HEK293 (cell line): ENCODE measurements at regions not wholly inside any gene's neighbourhood (a gene's known extent, or its start where the extent isn't known, plus 50 kb on each side); places are given as distances from the start of the nearest gene placed in this dataset.

ENCODE experiments used
- CTCF ChIA-PET: fragments of 350-600 bp; formaldehyde crosslinking; extraction: SDS; loops from one replicate; lab custom pipeline; 2021; ENCODE audit warnings: antibody characterized with exemption; lab: Yijun Ruan, JAX
- POLR2A ChIA-PET: fragments of 300-600 bp; formaldehyde crosslinking; extraction: SDS; loops from one replicate; lab custom pipeline; 2020; ENCODE audit warnings: antibody characterized with exemption, inconsistent platforms; lab: Yijun Ruan, JAX
- H3K27ac ChIP-seq: fragments of 200-500 bp; sonication (Bioruptor generic); 2 replicates; pipeline ENCODE4 v1.5.1; 2014; ENCODE audit warnings: low read depth, low read length, control low read depth, inconsistent platforms; ENCODE audit errors: extremely low read depth
- H3K36me3 ChIP-seq, 2 experiments: fragments of 200-500 bp in 1 of 2; sonication (Bioruptor generic) in 1 of 2; 1 replicate in 1 of 2; 2 replicates in 1 of 2; pipeline ENCODE4 v1.5.1; 2014 to 2017; ENCODE audit warnings: inconsistent platforms in 2 of 2, low read length in 2 of 2; ENCODE audit not compliant: control insufficient read depth in 2 of 2, insufficient read depth in 1 of 2
- H3K4me1 ChIP-seq: fragments of 200-500 bp; sonication (Bioruptor generic); 2 replicates; pipeline ENCODE4 v1.5.1; 2014; ENCODE audit warnings: mild to moderate bottlenecking, low read length, inconsistent platforms; ENCODE audit not compliant: control insufficient read depth, insufficient read depth
- H3K4me3 ChIP-seq: 2 replicates; pipeline ENCODE4 v1.5.1; 2011; ENCODE audit warnings: low read depth, mild to moderate bottlenecking, control low read depth, low read length, moderate library complexity
- H3K9me3 ChIP-seq: fragments of 200-500 bp; sonication (Bioruptor generic); 2 replicates; pipeline ENCODE4 v1.5.1; 2014; ENCODE audit warnings: low read depth, low read length, inconsistent platforms; ENCODE audit not compliant: control insufficient read depth, insufficient read depth
- GLIS1 ChIP-seq: fragments of 450-650 bp; formaldehyde crosslinking; IDR thresholded peaks from 2 replicates; pipeline ENCODE4 v1.5.1; 2016; ENCODE audit warnings: missing biosample characterization, missing genetic modification characterization
- GLIS2 ChIP-seq: fragments of 450-650 bp; formaldehyde crosslinking; IDR thresholded peaks from 2 replicates; pipeline ENCODE4 v1.5.1; 2016; ENCODE audit warnings: missing biosample characterization, missing genetic modification characterization
- HOXD13 ChIP-seq: sonication (generic); formaldehyde crosslinking; IDR thresholded peaks from 2 replicates; pipeline ENCODE4 v1.8.0; 2022; ENCODE audit warnings: missing genetic modification reagents, borderline replicate concordance
- IKZF3 ChIP-seq: fragments of 450-650 bp; IDR thresholded peaks from 2 replicates; pipeline ENCODE4 v1.5.0; 2018; ENCODE audit warnings: missing biosample characterization, mild to moderate bottlenecking, missing genetic modification characterization, moderate library complexity
- KLF10 ChIP-seq: fragments of 450-650 bp; IDR thresholded peaks from 2 replicates; pipeline ENCODE4 v1.5.1; 2018; ENCODE audit warnings: missing biosample characterization, mild to moderate bottlenecking, missing genetic modification characterization
- MEIS1 ChIP-seq: sonication (generic); formaldehyde crosslinking; IDR thresholded peaks from 2 replicates; pipeline ENCODE4 v1.8.1; 2022; ENCODE audit warnings: missing genetic modification reagents, mild to moderate bottlenecking, borderline replicate concordance
- TRIM28 ChIP-seq: IDR thresholded peaks from 2 replicates; pipeline ENCODE4 v1.6.1; 2011; ENCODE audit warnings: low read length, control low read depth, borderline replicate concordance
- ZBTB17 ChIP-seq: fragments of 450-650 bp; formaldehyde crosslinking; IDR thresholded peaks from 2 replicates; pipeline ENCODE4 v1.5.1; 2016; ENCODE audit warnings: missing biosample characterization, missing genetic modification characterization
- ZBTB21 ChIP-seq: fragments of 450-650 bp; formaldehyde crosslinking; IDR thresholded peaks from 2 replicates; pipeline ENCODE4 v1.5.1; 2017; ENCODE audit warnings: missing biosample characterization, missing genetic modification characterization
- ZIC2 ChIP-seq: fragments of 450-650 bp; formaldehyde crosslinking; IDR thresholded peaks from 2 replicates; pipeline ENCODE4 v1.5.1; 2016; ENCODE audit warnings: missing biosample characterization, missing genetic modification characterization
- ZNF23 ChIP-seq: fragments of 450-650 bp; formaldehyde crosslinking; IDR thresholded peaks from 2 replicates; pipeline ENCODE4 v1.5.1; 2016; ENCODE audit warnings: missing biosample characterization, missing genetic modification characterization, borderline replicate concordance
- ZNF416 ChIP-seq: fragments of 450-650 bp; formaldehyde crosslinking; IDR thresholded peaks from 2 replicates; pipeline ENCODE4 v1.5.1; 2016; ENCODE audit warnings: missing biosample characterization, missing genetic modification characterization
- ZNF423 ChIP-seq: fragments of 450-650 bp; formaldehyde crosslinking; IDR thresholded peaks from 2 replicates; pipeline ENCODE4 v1.5.1; 2016; ENCODE audit warnings: missing biosample characterization, missing genetic modification characterization
- ZNF548 ChIP-seq: fragments of 450-650 bp; formaldehyde crosslinking; IDR thresholded peaks from 2 replicates; pipeline ENCODE4 v1.5.1; 2016; ENCODE audit warnings: missing biosample characterization, missing genetic modification characterization
- ZNF747 ChIP-seq: fragments of 450-650 bp; formaldehyde crosslinking; IDR thresholded peaks from 2 replicates; pipeline ENCODE4 v1.5.1; 2016; ENCODE audit warnings: missing biosample characterization, missing genetic modification characterization
- ZNF785 ChIP-seq: fragments of 450-650 bp; formaldehyde crosslinking; IDR thresholded peaks from 2 replicates; pipeline ENCODE4 v1.5.1; 2016; ENCODE audit warnings: missing biosample characterization, missing genetic modification characterization
- ZNF792 ChIP-seq: fragments of 450-650 bp; formaldehyde crosslinking; IDR thresholded peaks from 2 replicates; pipeline ENCODE4 v1.5.1; 2016; ENCODE audit warnings: missing biosample characterization, missing genetic modification characterization
- TF ChIP-seq, protein P1 (sequence below): fragments of 450-650 bp; formaldehyde crosslinking; IDR thresholded peaks from 2 replicates; pipeline ENCODE4 v1.5.1; 2016; ENCODE audit warnings: missing biosample characterization, missing genetic modification characterization

DNA sequence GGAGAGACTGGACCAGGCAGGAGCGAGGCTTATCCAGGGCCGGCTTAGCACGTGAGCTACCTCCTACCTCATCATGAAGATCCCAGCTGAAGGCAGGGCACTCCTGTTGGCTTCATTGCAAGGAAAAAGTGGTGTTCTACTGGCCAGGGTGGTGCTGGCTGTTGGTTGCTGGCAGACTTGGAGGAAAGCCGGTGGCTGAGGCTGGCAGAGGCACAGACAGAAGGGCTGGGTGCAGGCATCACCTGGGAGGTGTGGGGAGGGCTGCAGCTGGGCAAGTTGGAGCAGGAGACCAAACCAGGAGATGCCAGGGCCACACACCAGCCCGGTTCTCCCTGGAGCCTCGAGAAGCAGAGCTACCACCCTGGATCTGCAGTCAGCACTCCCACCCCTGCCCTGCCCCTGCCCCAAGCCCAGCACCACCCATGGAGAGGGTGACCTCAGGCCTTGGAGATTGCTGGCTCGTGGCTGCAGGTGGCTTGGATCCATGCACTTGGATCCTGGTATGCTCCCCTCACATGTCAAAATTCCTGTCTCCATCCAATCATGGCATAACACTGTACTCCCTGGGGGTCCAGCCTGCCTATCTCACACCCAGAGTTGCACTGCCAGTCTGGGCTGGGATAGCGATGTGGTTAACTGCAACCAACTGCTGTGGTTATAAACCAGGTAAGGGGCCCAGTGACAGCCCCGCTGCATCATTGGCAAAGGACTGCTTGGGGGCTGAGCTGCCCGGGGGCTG is 49.7 kb downstream of the GLI2 start:
- no peaks in the 10 kb centered on the region for H3K9me3 ChIP-seq
- H3K36me3 ChIP-seq = no peaks in the 10 kb centered on the region
- no peak overlapping the region for H3K4me3 ChIP-seq
- H3K4me1 ChIP-seq = peaks cover 13% of the 10 kb centered on the region
- POLR2A ChIA-PET = no interaction called here
- peak; percentile 31 for TF ChIP-seq ZIC2 (tag by site-specific recombination)
- TF ChIP-seq GLIS2 = no peak
- TF ChIP-seq ZNF423 (tag by site-specific recombination) = no peak
- TF ChIP-seq ZNF792 (tag by site-specific recombination) = no peak
- TF ChIP-seq, protein P1, sequence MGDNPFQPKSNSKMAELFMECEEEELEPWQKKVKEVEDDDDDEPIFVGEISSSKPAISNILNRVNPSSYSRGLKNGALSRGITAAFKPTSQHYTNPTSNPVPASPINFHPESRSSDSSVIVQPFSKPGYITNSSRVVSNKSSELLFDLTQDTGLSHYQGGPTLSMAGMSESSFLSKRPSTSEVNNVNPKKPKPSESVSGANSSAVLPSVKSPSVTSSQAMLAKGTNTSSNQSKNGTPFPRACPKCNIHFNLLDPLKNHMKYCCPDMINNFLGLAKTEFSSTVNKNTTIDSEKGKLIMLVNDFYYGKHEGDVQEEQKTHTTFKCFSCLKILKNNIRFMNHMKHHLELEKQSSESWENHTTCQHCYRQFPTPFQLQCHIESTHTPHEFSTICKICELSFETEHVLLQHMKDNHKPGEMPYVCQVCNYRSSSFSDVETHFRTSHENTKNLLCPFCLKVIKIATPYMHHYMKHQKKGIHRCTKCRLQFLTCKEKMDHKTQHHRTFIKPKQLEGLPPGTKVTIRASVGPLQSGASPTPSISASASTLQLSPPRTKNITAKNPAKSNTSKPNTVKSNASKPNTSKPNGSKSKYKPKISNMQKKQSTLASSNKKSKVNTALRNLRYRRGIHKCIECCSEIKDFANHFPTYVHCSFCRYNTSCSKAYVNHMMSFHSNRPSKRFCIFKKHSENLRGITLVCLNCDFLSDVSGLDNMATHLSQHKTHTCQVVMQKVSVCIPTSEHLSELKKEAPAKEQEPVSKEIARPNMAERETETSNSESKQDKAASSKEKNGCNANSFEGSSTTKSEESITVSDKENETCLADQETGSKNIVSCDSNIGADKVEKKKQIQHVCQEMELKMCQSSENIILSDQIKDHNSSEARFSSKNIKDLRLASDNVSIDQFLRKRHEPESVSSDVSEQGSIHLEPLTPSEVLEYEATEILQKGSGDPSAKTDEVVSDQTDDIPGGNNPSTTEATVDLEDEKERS (tag by site-specific recombination) = no peak
- TF ChIP-seq ZNF747 (tag by site-specific recombination) = no peak
- no peak for TF ChIP-seq ZNF548 (tag by site-specific recombination)
- TF ChIP-seq HOXD13 (CRISPR knock-in tag) = no peak
- TF ChIP-seq ZNF416 (tag by site-specific recombination) = no peak
- no peak for TF ChIP-seq TRIM28
- TF ChIP-seq GLIS1 (tag by site-specific recombination) = peak; percentile 52; the same call in 1 of the 2 replicates
- TF ChIP-seq ZNF785 = no peak
- TF ChIP-seq IKZF3 (tag by site-specific recombination) = no peak
- TF ChIP-seq MEIS1 = no peak
- no peak for TF ChIP-seq KLF10 (tag by site-specific recombination)
- CTCF ChIA-PET = interaction anchor here (0.7 kb wide), 1 partner anchor 76 kb away, joined by 3 read pairs; no protein-coding TSS in a partner anchor
- no peak overlapping the region for H3K27ac ChIP-seq

- H3K4me1 ChIP-seq = peaks cover 13% of the 10 kb centered on the region
- ChIA-PET CTCF (interaction anchor here (0.7 kb wide), 1 partner anchor 77 kb away, joined by 3 read pairs; no protein-coding TSS in a partner anchor), POLR2A (no interaction called here)
- no peak for TF ChIP-seq ZBTB21 (tag by site-specific recombination)
- no peak for TF ChIP-seq GLIS1 (tag by site-specific recombination)
- TF ChIP-seq ZNF23 (tag by site-specific recombination) = peak; percentile 91; the same call in 1 of the 2 replicates
- TF ChIP-seq ZBTB17 (tag by site-specific recombination) = peak; percentile 91
- no peaks in the 10 kb centered on the region for H3K9me3 ChIP-seq
- H3K4me3 ChIP-seq = no peak overlapping the region
- H3K36me3 ChIP-seq = no peaks in the 10 kb centered on the region
- no peak overlapping the region for H3K27ac ChIP-seq
These were observed 50.6 kb downstream of the GLI2 start for GRCh38 chr2:120786038-120786960.
